Skin epidermis (tissue), 12 donors: ENCODE measurements at regions not wholly inside any gene's neighbourhood (a gene's known extent, or its start where the extent isn't known, plus 50 kb on each side); places are given as distances from the start of the nearest gene placed in this dataset.

Experiments
- H3K27ac ChIP-seq, 21 experiments: fragments of 200-600 bp; sonication (generic) in 11 of 21; one replicate each; pipeline ENCODE4 v1.5.0; 2020; ENCODE audit warnings: mild to moderate bottlenecking in 3 of 21, inconsistent platforms in 2 of 21, moderate library complexity in 2 of 21
- H3K4me3 ChIP-seq, 7 experiments: fragments of 200-600 bp; sonication (generic) in 2 of 7; one replicate each; pipeline ENCODE4 v1.5.0; 2020; ENCODE audit warnings: inconsistent platforms in 2 of 7, mild to moderate bottlenecking in 2 of 7, moderate library complexity in 1 of 7

GRCh38 chr17:65446838-65447526 is 114.5 kb downstream of the AXIN2 start:
- no peak overlapping the region for H3K4me3 ChIP-seq
- no peak overlapping the region for H3K27ac ChIP-seq

GRCh38 chr17:65446043-65446442 is 115.4 kb downstream of the AXIN2 start:
- H3K27ac ChIP-seq, result no peak overlapping the region

GRCh38 chr17:65444049-65444448 is 117.4 kb downstream of the AXIN2 start:
- Histone ChIP-seq H3K27ac (no peak overlapping the region), H3K4me3 (no peak overlapping the region)

More at GRCh38 chr17:65446043-65446442, 115.4 kb downstream of the AXIN2 start:
- H3K4me3 ChIP-seq, result no peak overlapping the region

GRCh38 chr17:65442691-65443090 is 118.8 kb downstream of the AXIN2 start:
- H3K27ac ChIP-seq, result no peak overlapping the region
- H3K4me3 ChIP-seq, result no peak overlapping the region

- no peak overlapping the region for H3K27ac ChIP-seq
- H3K4me3 ChIP-seq, result no peak overlapping the region
These were observed 119.2 kb downstream of the AXIN2 start for GRCh38 chr17:65442250-65442649.

GRCh38 chr17:65441053-65441605 is 120.3 kb downstream of the AXIN2 start:
- Histone ChIP-seq H3K27ac (no peak overlapping the region), H3K4me3 (no peak overlapping the region)

- Histone ChIP-seq H3K27ac (no peak overlapping the region), H3K4me3 (no peak overlapping the region)
These were observed 122.6 kb downstream of the AXIN2 start for GRCh38 chr17:65438708-65439294.

GRCh38 chr17:65438173-65438572 is 123.3 kb downstream of the AXIN2 start:
- no peak overlapping the region for H3K27ac ChIP-seq
- H3K4me3 ChIP-seq, result no peak overlapping the region

- no peak overlapping the region for H3K27ac ChIP-seq
- no peak overlapping the region for H3K4me3 ChIP-seq
These were observed 124.6 kb downstream of the AXIN2 start for GRCh38 chr17:65436871-65437270.

GRCh38 chr17:65434878-65435277 is 126.6 kb downstream of the AXIN2 start:
- Histone ChIP-seq H3K4me3 (no peak overlapping the region), H3K27ac (no peak overlapping the region)

GRCh38 chr17:65434251-65434650 is 127.2 kb downstream of the AXIN2 start:
- H3K4me3 ChIP-seq, result no peak overlapping the region
- H3K27ac ChIP-seq, result no peak overlapping the region

GRCh38 chr17:65433592-65433991 is 127.9 kb downstream of the AXIN2 start:
- H3K27ac ChIP-seq, result no peak overlapping the region
- no peak overlapping the region for H3K4me3 ChIP-seq

- no peak overlapping the region for H3K4me3 ChIP-seq
These were observed 128.3 kb downstream of the AXIN2 start for GRCh38 chr17:65433157-65433556.

GRCh38 chr17:65431116-65431515 is 130.3 kb downstream of the AXIN2 start:
- H3K27ac ChIP-seq, result no peak overlapping the region
- no peak overlapping the region for H3K4me3 ChIP-seq

More at GRCh38 chr17:65433157-65433556, 128.3 kb downstream of the AXIN2 start:
- no peak overlapping the region for H3K27ac ChIP-seq

GRCh38 chr17:65430209-65430833 is 131.1 kb downstream of the AXIN2 start:
- no peak overlapping the region for H3K4me3 ChIP-seq
- no peak overlapping the region for H3K27ac ChIP-seq

GRCh38 chr17:65423346-65424140 is 137.9 kb downstream of the AXIN2 start:
- no peak overlapping the region for H3K4me3 ChIP-seq
- no peak overlapping the region for H3K27ac ChIP-seq

GRCh38 chr17:65418622-65419021 is 142.8 kb downstream of the AXIN2 start:
- Histone ChIP-seq H3K4me3 (no peak overlapping the region), H3K27ac (no peak overlapping the region)

- H3K27ac ChIP-seq, result peak overlapping the region in 2 of 21 experiments; percentile 3 to 44
These were observed 143.8 kb downstream of the AXIN2 start for GRCh38 chr17:65417406-65418221.

GRCh38 chr17:65415991-65416390 is 145.5 kb downstream of the AXIN2 start:
- H3K4me3 ChIP-seq, result no peak overlapping the region
- H3K27ac ChIP-seq, result no peak overlapping the region

More at GRCh38 chr17:65417406-65418221, 143.8 kb downstream of the AXIN2 start:
- no peak overlapping the region for H3K4me3 ChIP-seq
